ENCODE measurements at regions not wholly inside any gene's neighbourhood (a gene's known extent, or its start where the extent isn't known, plus 50 kb on each side); places are given as distances from the start of the nearest gene placed in this dataset.

DNA sequence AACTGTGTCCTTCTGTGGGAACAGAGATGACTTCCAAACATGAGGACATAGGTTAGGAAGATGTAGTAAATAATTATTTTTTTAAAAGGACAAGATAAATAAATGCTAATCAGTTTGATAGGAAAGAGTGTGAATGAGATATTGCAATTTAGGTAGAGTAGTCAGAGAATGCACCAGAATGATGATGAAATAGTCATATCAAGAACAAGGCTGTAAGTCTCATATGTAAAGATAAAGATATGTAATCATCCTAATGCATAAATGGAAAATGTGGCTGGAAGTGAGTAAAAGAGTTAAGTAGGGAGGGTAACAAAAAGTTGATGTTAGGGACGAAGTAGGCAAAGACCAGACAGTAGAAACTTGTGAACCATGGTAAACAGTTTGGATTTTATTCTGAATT is 1041.7 kb upstream of the MIR17HG start:
- H3K36me3 ChIP-seq, result no peaks in the 10 kb centered on the region
- H3K9me3 ChIP-seq, result no peaks in the 10 kb centered on the region
- DNase-seq, result no peak
- H3K27ac ChIP-seq, result no peak overlapping the region
- intact Hi-C loops (cut with DNase I), result no loop called here
- H3K27me3 ChIP-seq, result no peaks in the 10 kb centered on the region
- H3K4me3 ChIP-seq, result no peak overlapping the region
- H3K4me1 ChIP-seq, result no peaks in the 10 kb centered on the region
- TF ChIP-seq POLR2A (IDR thresholded peaks at IDR 0.05) (no peak), CTCF (IDR thresholded peaks at IDR 0.05) (no peak)
- WGBS, 2 donors, result 73 to 80% methylated on average over 1 of the region's 1 CpG

DNA sequence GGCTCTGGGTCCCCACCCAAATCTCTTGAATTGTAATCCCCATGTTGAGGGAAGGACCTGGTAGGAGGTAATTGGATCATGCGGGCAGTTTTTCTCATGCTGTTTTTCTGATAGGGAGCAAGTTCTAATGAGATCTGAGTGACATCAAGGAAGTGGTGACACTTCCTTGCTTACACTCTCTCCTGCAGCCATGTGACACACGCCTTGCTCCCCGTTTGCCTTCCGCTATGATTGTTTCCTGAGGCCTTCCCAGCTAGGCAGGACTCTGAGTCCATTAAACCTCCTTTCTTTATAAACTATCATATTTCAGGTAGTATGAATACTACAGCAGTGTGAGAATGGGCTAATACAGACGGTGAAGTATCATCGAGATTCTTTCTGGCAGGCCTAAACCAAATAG is 1040.4 kb upstream of the MIR17HG start:
- Histone ChIP-seq H3K9me3 (no peaks in the 10 kb centered on the region), H3K4me1 (no peaks in the 10 kb centered on the region), H3K36me3 (no peaks in the 10 kb centered on the region), H3K27me3 (no peaks in the 10 kb centered on the region), H3K27ac (no peak overlapping the region), H3K4me3 (no peak overlapping the region)
- no peak for TF ChIP-seq POLR2A (IDR thresholded peaks at IDR 0.05)
- intact Hi-C loops (cut with DNase I), result no loop called here
- WGBS, 2 donors, result 87 to 88% methylated on average over 6 of the region's 6 CpGs
- DNase-seq, result no peak

DNA sequence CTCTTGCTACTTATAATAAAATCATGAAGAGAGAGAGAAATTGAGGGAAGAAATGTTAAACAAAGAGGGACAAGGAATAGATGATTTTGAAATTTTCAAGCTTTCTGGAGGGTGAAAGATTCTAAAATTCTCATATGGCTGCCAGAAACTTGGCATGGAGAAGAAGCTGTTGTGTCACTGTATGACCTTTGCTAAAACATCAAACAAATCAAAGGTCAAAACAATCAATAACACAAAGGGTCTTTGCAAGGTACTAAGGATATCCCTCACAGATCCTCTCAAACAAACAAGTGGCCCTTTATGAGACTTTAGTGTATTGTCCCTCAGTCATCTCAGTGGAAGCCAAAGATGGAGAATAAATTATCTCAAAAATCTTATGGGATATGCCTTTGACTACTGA is 1039.2 kb upstream of the MIR17HG start:
- DNase-seq, result no peak
- no peak overlapping the region for H3K4me3 ChIP-seq
- intact Hi-C loops (cut with DNase I), result no loop called here
- TF ChIP-seq CTCF (IDR thresholded peaks at IDR 0.05), result no peak
- H3K4me1 ChIP-seq, result no peaks in the 10 kb centered on the region
- H3K9me3 ChIP-seq, result no peaks in the 10 kb centered on the region
- no peak overlapping the region for H3K27ac ChIP-seq
- H3K36me3 ChIP-seq, result no peaks in the 10 kb centered on the region
- H3K27me3 ChIP-seq, result no peaks in the 10 kb centered on the region

DNA sequence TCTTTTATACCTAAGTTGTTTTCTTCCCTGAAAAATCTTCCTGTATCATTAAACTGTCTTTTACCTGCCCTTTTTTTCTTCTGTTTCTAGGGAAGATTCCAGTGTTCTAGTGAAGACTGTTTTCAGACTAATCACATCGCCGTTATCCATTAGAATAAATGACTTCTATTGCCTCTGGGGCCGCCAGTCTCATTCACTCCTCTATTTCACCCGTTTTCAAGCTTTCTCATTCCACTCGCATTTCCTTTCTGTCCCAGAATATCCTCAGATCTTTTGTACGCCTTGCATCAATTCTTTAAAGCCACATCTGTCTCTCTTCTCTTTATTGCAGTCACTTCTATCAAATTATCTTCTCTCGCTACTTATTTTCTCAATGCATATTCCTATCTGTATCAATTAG is 1035.6 kb upstream of the MIR17HG start:
- no peak for TF ChIP-seq POLR2A (IDR thresholded peaks at IDR 0.05)
- TF ChIP-seq CTCF (IDR thresholded peaks at IDR 0.05), result no peak
- intact Hi-C loops (cut with DNase I), result no loop called here
- WGBS, 2 donors, result 79 to 80% methylated on average over 7 of the region's 7 CpGs
- H3K27me3 ChIP-seq, result no peaks in the 10 kb centered on the region
- H3K9me3 ChIP-seq, result no peaks in the 10 kb centered on the region
- no peak for DNase-seq
- no peaks in the 10 kb centered on the region for H3K4me1 ChIP-seq
- H3K36me3 ChIP-seq, result no peaks in the 10 kb centered on the region
- H3K27ac ChIP-seq, result no peak overlapping the region
- H3K4me3 ChIP-seq, result no peak overlapping the region

GRCh38 chr13:90315061-90315460 is 1032.4 kb upstream of the MIR17HG start:
- Histone ChIP-seq H3K4me3 (no peak overlapping the region), H3K9me3 (no peaks in the 10 kb centered on the region), H3K27me3 (no peaks in the 10 kb centered on the region), H3K27ac (no peak overlapping the region), H3K4me1 (no peaks in the 10 kb centered on the region), H3K36me3 (no peaks in the 10 kb centered on the region)
- intact Hi-C loops (cut with DNase I), result no loop called here
- 33 to 90% methylated on average over 2 of the region's 2 CpGs for WGBS, 2 donors
- TF ChIP-seq CTCF (IDR thresholded peaks at IDR 0.05), result no peak
- TF ChIP-seq POLR2A (IDR thresholded peaks at IDR 0.05), result no peak
- DNase-seq, result no peak

- H3K27me3 ChIP-seq, result no peaks in the 10 kb centered on the region
- WGBS, 2 donors, result 78 to 83% methylated on average over 4 of the region's 4 CpGs
- no peak overlapping the region for H3K4me3 ChIP-seq
- no peaks in the 10 kb centered on the region for H3K9me3 ChIP-seq
- DNase-seq, result no peak
- H3K27ac ChIP-seq, result no peak overlapping the region
- no peaks in the 10 kb centered on the region for H3K36me3 ChIP-seq
- intact Hi-C loops (cut with DNase I), result no loop called here
- TF ChIP-seq POLR2A (IDR thresholded peaks at IDR 0.05) (no peak), CTCF (IDR thresholded peaks at IDR 0.05) (no peak)
- no peaks in the 10 kb centered on the region for H3K4me1 ChIP-seq
Observed at GRCh38 chr13:90320664-90321063, 1026.8 kb upstream of the MIR17HG start.

Measured in esophagus squamous epithelium (tissue), 5 donors.